ENCODE measurements at regions not wholly inside any gene's neighbourhood (a gene's known extent, or its start where the extent isn't known, plus 50 kb on each side); places are given as distances from the start of the nearest gene placed in this dataset.

DNA sequence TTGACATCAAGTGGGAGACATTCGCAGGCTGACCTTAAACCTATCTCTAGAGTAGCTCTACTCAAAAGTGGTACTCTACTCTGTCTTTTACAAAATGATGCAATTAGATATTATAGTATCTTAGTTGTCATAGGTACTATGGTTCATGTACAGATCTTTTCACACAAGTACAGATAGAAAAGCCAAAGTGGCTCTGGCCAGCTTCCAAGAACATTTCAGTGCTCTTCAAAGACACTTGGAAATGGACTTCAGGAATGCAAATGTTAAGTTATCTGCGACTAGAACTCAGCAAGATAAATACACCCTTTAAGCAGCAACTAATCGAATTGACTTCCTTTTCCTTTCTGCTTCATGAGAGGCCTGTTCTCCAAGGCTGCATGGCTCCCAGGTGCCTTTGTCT lies 718.7 kb upstream of the FAM98A start:
- H3K79me2 ChIP-seq (ENCODE audit: control insufficient read depth, low read length), result no peaks in the 10 kb centered on the region
- no peak overlapping the region for H3K4me3 ChIP-seq (ENCODE audit: low read length)
- H4K20me1 ChIP-seq (ENCODE audit: control insufficient read depth, insufficient read depth, low read depth, low read length), result no peaks in the 10 kb centered on the region
- H3K36me3 ChIP-seq (ENCODE audit: control insufficient read depth, low read length), result no peaks in the 10 kb centered on the region
- TF ChIP-seq, protein P1, sequence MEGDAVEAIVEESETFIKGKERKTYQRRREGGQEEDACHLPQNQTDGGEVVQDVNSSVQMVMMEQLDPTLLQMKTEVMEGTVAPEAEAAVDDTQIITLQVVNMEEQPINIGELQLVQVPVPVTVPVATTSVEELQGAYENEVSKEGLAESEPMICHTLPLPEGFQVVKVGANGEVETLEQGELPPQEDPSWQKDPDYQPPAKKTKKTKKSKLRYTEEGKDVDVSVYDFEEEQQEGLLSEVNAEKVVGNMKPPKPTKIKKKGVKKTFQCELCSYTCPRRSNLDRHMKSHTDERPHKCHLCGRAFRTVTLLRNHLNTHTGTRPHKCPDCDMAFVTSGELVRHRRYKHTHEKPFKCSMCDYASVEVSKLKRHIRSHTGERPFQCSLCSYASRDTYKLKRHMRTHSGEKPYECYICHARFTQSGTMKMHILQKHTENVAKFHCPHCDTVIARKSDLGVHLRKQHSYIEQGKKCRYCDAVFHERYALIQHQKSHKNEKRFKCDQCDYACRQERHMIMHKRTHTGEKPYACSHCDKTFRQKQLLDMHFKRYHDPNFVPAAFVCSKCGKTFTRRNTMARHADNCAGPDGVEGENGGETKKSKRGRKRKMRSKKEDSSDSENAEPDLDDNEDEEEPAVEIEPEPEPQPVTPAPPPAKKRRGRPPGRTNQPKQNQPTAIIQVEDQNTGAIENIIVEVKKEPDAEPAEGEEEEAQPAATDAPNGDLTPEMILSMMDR (IDR thresholded peaks at IDR 0.05; ENCODE audit: low read depth, low read length, poor library complexity, severe bottlenecking), result no peak
- no peak for TF ChIP-seq EZH2phosphoT487 (IDR thresholded peaks at IDR 0.05; ENCODE audit: borderline replicate concordance, low read length)
- H3K27me3 ChIP-seq (ENCODE audit: control insufficient read depth, low read length), result no peaks in the 10 kb centered on the region
- H3K9me3 ChIP-seq (ENCODE audit: control insufficient read depth, insufficient read depth, low read length), result no peaks in the 10 kb centered on the region
- no peaks in the 10 kb centered on the region for H3F3A ChIP-seq (ENCODE audit: control insufficient read depth, insufficient read depth)
- H3K27ac ChIP-seq (ENCODE audit: low read depth, low read length), result no peak overlapping the region
- no peak overlapping the region for H3K4me2 ChIP-seq (ENCODE audit: low read length)
- no peaks in the 10 kb centered on the region for H3K9me2 ChIP-seq (replicated peaks; ENCODE audit: control insufficient read depth, low read length)
- no peaks in the 10 kb centered on the region for H3K4me1 ChIP-seq (ENCODE audit: control insufficient read depth, low read length)

DNA sequence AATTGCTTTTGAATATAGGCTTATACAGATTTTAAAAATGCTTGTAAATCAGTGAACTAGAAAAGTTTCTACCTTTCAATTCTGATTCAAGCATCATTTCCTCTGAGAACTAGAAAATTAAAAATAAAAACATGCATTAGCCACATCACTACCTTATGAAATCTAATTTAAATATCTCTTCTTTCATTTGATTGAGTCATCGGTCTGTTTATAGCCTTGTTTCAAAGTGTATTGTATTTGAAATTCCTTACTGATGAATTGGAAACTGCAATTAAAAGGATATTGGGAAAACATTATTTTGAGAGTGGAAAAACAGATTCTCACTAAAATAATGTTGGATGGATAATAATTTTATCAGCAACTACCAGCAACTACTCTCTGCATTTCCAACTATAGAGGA lies 717.7 kb upstream of the FAM98A start:
- Histone ChIP-seq H3K27me3 (ENCODE audit: control insufficient read depth, low read length) (no peaks in the 10 kb centered on the region), H3K4me2 (ENCODE audit: low read length) (no peak overlapping the region), H3K36me3 (ENCODE audit: control insufficient read depth, low read length) (no peaks in the 10 kb centered on the region), H3K9me2 (replicated peaks; ENCODE audit: control insufficient read depth, low read length) (no peaks in the 10 kb centered on the region), H3K27ac (ENCODE audit: low read depth, low read length) (no peak overlapping the region), H3F3A (ENCODE audit: control insufficient read depth, insufficient read depth) (no peaks in the 10 kb centered on the region), H3K4me1 (ENCODE audit: control insufficient read depth, low read length) (no peaks in the 10 kb centered on the region), H3K9me3 (ENCODE audit: control insufficient read depth, insufficient read depth, low read length) (no peaks in the 10 kb centered on the region), H3K79me2 (ENCODE audit: control insufficient read depth, low read length) (no peaks in the 10 kb centered on the region), H4K20me1 (ENCODE audit: control insufficient read depth, insufficient read depth, low read depth, low read length) (no peaks in the 10 kb centered on the region), H3K4me3 (ENCODE audit: low read length) (no peak overlapping the region)
- TF ChIP-seq, protein P1 (IDR thresholded peaks at IDR 0.05; ENCODE audit: low read depth, low read length, poor library complexity, severe bottlenecking), result no peak
- no peak for TF ChIP-seq EZH2phosphoT487 (IDR thresholded peaks at IDR 0.05; ENCODE audit: borderline replicate concordance, low read length)

DNA sequence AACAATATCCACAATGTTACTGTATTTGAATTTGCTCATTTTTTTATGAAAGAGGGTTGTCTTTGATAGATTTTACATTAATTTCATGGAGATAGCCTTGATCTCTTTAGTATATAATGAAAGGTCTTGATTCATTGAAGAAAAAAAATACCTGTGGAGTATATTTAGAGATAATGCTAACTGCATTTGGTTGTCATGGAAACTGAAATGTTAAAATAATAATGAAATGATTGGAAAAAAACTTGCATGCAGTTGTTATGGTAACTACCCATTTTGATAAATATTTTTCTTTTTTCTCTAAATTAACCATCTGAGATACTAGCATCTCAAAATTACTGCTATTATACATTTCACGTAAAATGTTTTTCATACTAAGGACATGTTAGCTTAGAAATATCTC lies 712.7 kb upstream of the FAM98A start:
- H4K20me1 ChIP-seq (ENCODE audit: control insufficient read depth, insufficient read depth, low read depth, low read length), result no peaks in the 10 kb centered on the region

More for the DNA sequence above, 712.7 kb upstream of the FAM98A start:
- Histone ChIP-seq H3K9me3 (ENCODE audit: control insufficient read depth, insufficient read depth, low read length) (no peaks in the 10 kb centered on the region), H3K79me2 (ENCODE audit: control insufficient read depth, low read length) (no peaks in the 10 kb centered on the region), H3K27me3 (ENCODE audit: control insufficient read depth, low read length) (no peaks in the 10 kb centered on the region), H3K4me2 (ENCODE audit: low read length) (no peak overlapping the region), H3F3A (ENCODE audit: control insufficient read depth, insufficient read depth) (no peaks in the 10 kb centered on the region), H3K9me2 (replicated peaks; ENCODE audit: control insufficient read depth, low read length) (no peaks in the 10 kb centered on the region), H3K36me3 (ENCODE audit: control insufficient read depth, low read length) (no peaks in the 10 kb centered on the region), H3K4me1 (ENCODE audit: control insufficient read depth, low read length) (no peaks in the 10 kb centered on the region), H3K27ac (ENCODE audit: low read depth, low read length) (no peak overlapping the region), H3K4me3 (ENCODE audit: low read length) (no peak overlapping the region)
- TF ChIP-seq, protein P1 (IDR thresholded peaks at IDR 0.05; ENCODE audit: low read depth, low read length, poor library complexity, severe bottlenecking), result no peak
- TF ChIP-seq EZH2phosphoT487 (IDR thresholded peaks at IDR 0.05; ENCODE audit: borderline replicate concordance, low read length), result no peak
